Inflammatory macrophage (primary cell): ENCODE measurements at regions not wholly inside any gene's neighbourhood (a gene's known extent, or its start where the extent isn't known, plus 50 kb on each side); places are given as distances from the start of the nearest gene placed in this dataset.

Experiments used
- DNase-seq, 2 donors: peaks; one replicate each; pipeline ENCODE4 v3.0.0-alpha.2; 2020 to 2022

DNA sequence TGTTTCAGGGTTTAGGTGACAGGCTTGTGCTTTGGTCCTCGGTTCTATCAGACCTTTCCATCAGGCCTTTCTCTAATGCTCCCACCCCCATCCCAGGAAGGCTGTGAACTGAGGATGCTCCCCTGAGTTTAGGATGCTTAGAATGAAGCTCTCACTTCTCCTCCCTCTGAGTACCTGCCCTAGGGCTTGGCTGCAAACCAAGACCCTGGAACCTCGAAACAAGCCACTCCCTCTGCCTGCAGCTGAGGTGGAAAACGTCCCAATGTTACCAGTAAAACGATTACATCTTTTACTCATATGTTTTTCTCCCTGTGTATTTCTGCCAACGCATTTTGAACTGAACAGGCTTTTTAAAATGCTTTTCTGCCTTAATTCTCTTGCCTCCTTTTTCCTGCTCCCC is 54.5 kb upstream of the BMAL1 start:
- no peak for DNase-seq

DNA sequence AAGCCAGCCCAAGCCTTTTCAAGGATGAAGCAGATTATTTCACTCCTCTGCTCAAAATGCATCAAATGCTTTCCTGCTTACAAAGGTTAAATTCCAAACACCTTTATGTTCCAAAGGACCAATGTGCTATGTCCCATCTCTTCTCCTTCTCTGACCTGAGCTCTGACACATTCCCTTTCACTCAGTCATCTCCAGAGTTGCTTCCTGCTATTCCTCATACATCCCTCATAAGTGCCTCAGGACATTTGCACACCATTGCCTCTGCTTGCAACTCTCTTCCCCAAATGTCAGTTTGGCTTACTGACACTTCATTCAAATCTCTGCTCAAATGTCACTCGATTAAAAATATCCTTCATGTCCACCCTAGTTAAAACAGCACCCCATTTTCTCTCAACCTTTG is 53.3 kb upstream of the BMAL1 start:
- DNase-seq, result no peak

DNA sequence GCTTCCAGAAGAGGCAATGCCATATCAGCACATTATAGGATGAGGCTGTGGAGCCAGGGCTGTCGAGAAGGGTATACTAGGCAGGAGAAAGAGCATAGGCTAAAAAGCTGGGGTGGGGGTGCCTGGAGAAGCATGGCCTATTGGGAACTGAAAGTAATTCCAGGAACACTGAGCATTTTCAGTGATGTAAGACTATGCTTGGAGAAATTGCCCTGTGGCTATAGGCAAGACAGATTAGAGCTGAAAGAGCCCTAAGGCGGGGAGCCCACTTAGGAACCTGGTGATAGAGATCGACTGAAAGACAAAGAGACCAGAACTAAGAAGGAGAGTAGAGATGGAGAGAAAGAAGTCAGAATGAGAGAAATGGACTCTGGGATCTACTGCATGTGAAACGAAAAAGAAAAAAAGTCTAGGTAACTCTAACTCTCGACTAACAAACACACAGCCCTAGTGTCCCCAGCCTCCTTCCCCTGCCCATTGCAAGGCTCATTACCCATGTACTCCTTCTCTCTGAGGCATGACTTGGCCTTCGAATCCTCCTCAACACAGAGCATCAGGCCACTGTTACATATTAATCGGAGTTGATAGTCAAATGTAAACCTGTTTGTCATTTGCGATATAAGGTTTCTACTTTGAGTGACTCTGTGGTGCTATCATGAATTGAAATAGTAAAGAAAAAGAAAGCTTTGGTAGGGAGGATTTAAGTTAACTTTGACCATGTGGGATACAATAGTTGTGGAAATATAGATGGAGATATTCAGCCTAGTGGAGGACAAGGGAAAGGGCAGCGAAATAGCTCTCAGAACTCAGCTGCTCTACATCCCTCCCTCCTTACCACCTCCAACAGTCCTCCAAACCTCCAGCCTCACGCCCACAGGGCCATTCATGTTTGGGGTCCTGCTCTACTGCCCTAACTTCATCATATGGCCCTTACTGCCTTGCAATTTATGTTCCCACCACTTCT is 52.3 kb upstream of the BMAL1 start:
- no peak for DNase-seq

DNA sequence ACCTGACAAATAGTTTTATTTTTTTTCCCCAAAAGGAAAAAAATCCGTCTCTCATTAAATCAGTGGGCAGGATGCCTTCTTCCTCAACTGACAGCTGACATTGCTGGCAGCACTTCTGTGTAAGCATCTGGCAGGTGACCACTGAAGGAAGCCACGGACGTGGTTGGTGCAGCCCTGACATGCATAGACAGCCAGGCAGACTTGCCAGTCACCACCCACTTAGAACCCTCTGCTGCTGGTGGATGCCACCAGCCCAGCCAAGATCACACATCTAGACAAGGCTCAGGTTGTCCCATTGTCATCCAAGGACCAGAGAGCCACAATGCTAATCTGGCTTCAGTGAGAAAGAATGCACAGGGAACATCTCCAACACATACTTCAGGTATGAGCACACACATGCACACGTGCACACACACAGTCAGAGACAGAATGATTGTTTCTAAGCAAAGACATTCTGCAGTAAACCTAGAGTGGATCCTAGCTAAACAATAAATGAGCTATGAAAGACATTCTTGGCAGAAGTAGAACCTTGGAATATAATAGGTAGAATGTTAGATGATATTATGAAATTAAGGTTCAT is 49.8 kb upstream of the BMAL1 start:
- DNase-seq, result peak in 1 of 2 donors; percentile 23
